Vagina (tissue), 2 donors: ENCODE measurements at regions not wholly inside any gene's neighbourhood (a gene's known extent, or its start where the extent isn't known, plus 50 kb on each side); places are given as distances from the start of the nearest gene placed in this dataset.

Experiments used
- CTCF ChIP-seq, 3 experiments: fragments of 450-650 bp in 2 of 3; fragments of 200-600 bp in 1 of 3; sonication (generic) in 1 of 3; IDR thresholded peaks; one replicate each; pipeline ENCODE4 v1.5.1; 2017 to 2019; ENCODE audit warnings: antibody characterized with exemption in 3 of 3, mild to moderate bottlenecking in 2 of 3, moderate library complexity in 2 of 3
- POLR2A ChIP-seq, 2 donors: fragments of 450-650 bp; IDR thresholded peaks; one replicate each; pipeline ENCODE4 v1.6.1; 2017; ENCODE audit warnings: antibody characterized with exemption in 2 of 2, mild to moderate bottlenecking in 2 of 2, moderate library complexity in 2 of 2
- POLR2AphosphoS5 ChIP-seq, 2 donors: sonication (generic); formaldehyde crosslinking; IDR thresholded peaks; one replicate each; pipeline ENCODE4 v1.9.0; 2017; ENCODE audit warnings: antibody characterized with exemption in 2 of 2, mild to moderate bottlenecking in 2 of 2, low read depth in 1 of 2; ENCODE audit not compliant: insufficient read depth in 1 of 2

- TF ChIP-seq POLR2AphosphoS5 (IDR thresholded peaks at IDR 0.05; ENCODE audit: insufficient read depth in 1 of 2, low read depth in 1 of 2) (no peak), CTCF (IDR thresholded peaks at IDR 0.05) (no peak), POLR2A (IDR thresholded peaks at IDR 0.05) (no peak)
Measured at GRCh38 chr10:108598320-108598695, 1325.0 kb downstream of the XPNPEP1 start.
